GM13977 (cell line): ENCODE measurements at regions not wholly inside any gene's neighbourhood (a gene's known extent, or its start where the extent isn't known, plus 50 kb on each side); places are given as distances from the start of the nearest gene placed in this dataset.
"Not testable (repeated sequence)": the region's sequence is repeated elsewhere in the genome, so short reads cannot be mapped to it uniquely, and the experiment has no call there.

ENCODE experiments used
- DNase-seq: peaks from one replicate; pipeline ENCODE4 v3.0.0; 2012; ENCODE audit warnings: low spot score
- in situ Hi-C: fragments of 300-500 bp; cut with MboI; formaldehyde crosslinking; loops from one replicate; pipeline ENCODE4 v1.12.0; 2022; ENCODE audit warnings: low sequenced_read_pairs, low pct_unique_long_range_greater_than_20kb, mixed read lengths, inconsistent platforms; ENCODE audit not compliant: unreplicated experiment
- TF ChIP-seq, protein P1 (sequence below): IDR thresholded peaks from 2 replicates; pipeline ENCODE4 v1.5.1; 2012; ENCODE audit warnings: mild to moderate bottlenecking, control low read depth; ENCODE audit not compliant: insufficient read depth; ENCODE audit errors: extremely low read depth, missing control alignments

- TF ChIP-seq, protein P1, sequence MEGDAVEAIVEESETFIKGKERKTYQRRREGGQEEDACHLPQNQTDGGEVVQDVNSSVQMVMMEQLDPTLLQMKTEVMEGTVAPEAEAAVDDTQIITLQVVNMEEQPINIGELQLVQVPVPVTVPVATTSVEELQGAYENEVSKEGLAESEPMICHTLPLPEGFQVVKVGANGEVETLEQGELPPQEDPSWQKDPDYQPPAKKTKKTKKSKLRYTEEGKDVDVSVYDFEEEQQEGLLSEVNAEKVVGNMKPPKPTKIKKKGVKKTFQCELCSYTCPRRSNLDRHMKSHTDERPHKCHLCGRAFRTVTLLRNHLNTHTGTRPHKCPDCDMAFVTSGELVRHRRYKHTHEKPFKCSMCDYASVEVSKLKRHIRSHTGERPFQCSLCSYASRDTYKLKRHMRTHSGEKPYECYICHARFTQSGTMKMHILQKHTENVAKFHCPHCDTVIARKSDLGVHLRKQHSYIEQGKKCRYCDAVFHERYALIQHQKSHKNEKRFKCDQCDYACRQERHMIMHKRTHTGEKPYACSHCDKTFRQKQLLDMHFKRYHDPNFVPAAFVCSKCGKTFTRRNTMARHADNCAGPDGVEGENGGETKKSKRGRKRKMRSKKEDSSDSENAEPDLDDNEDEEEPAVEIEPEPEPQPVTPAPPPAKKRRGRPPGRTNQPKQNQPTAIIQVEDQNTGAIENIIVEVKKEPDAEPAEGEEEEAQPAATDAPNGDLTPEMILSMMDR = no peak
- DNase-seq = no peak
- in situ Hi-C loops = no loop called here
Observed at GRCh38 chr11:23317816-23318215, 457.5 kb upstream of the CCDC179 start.

DNA sequence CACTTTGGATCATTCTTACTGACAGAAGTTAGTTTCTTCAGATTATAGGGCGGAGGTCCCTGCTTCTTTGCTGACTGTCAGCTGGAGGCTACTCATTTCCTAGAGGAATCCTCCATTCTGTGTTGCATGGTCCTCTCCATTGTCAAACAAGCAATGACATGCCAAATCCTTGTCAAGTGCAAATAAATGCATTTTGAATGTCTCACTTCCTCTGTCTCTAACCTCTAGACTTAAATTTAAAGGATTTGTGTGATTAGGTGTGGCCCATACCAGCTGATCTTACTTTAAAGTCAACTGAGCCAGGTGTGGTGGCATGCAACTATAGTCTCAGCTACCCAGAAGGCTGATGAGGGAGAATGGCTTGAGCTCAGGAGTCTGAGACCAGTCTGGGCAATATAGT lies 458.4 kb upstream of the CCDC179 start:
- DNase-seq = no peak
- in situ Hi-C loops = no loop called here
- TF ChIP-seq, protein P1 = no peak

- TF ChIP-seq, protein P1 = no peak
- no peak for DNase-seq
- in situ Hi-C loops = no loop called here
Observed at GRCh38 chr11:23320131-23320530, 459.9 kb upstream of the CCDC179 start.

DNA sequence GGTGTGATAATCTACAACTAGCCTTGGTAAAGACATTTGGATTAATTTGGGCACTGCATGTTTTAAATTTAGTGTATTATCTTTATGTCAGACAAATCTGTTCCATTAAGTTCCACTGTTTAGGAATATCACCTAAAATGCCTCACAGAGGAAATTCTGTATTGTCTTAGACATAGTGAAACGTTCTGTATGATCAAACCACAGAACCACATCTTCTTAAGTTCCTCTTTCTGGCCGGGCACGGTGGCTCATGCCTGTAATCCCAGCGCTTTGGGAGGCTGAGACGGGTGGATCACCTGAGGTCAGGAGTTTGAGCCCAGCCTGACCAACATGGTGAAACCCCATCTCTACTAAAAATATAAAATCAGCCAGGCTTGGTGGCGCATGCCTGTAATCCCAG lies 475.3 kb upstream of the CCDC179 start:
- DNase-seq, in situ Hi-C loops: not testable (repeated sequence)

DNA sequence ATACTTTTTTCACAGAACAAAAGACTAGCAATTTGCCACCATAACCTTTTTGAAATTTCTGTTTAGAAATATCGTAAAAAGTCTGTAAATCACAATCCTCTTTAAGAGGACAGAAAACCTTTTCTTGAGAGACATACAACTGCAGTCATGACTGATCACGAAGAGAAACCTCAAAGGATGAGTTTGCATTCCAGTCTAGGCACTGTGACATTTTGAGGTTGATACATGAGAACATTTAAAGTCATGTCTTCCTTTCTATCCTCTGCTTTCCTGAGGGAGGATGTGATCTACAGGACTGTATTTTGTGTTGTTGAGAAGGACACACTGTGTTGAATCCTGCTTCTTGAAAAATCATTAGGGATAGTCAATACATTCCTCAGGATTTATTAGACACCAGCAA lies 476.7 kb upstream of the CCDC179 start:
- in situ Hi-C loops = no loop called here
- TF ChIP-seq, protein P1 = no peak
- no peak for DNase-seq

DNA sequence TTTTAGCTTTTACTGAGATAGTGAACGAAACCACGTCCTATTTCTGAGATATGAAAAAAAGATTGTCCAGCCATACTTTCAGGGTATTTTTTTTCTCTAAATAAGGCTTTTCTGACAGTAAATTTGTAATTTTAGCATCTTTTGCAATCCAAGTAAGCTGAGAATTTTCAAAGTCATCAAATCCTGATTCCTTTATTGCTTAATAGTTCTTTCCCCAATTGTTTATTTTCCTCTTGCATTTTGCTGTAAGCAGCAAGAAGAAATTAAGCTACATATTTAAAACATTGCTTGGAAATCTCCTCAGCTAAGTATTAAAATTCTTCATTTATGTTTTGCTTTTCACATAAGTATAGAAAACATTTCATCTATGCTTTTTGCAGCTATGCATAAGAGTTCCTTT lies 493.3 kb upstream of the CCDC179 start:
- TF ChIP-seq, protein P1 = no peak
- no peak for DNase-seq
- in situ Hi-C loops = no loop called here

GRCh38 chr11:23359297-23359696 lies 499.0 kb upstream of the CCDC179 start:
- TF ChIP-seq, protein P1 = no peak
- no peak for DNase-seq
- in situ Hi-C loops = no loop called here
